ENCODE measurements at regions not wholly inside any gene's neighbourhood (a gene's known extent, or its start where the extent isn't known, plus 50 kb on each side); places are given as distances from the start of the nearest gene placed in this dataset.

GRCh38 chr3:28738425-28738824, 389.8 kb upstream of the AZI2 start:
- DNase-seq (ENCODE audit: low read depth): no peak

- no peak for DNase-seq (ENCODE audit: low read depth)
Measured at GRCh38 chr3:28739647-28740046, 391.0 kb upstream of the AZI2 start.

- DNase-seq (ENCODE audit: low read depth): no peak
Measured at GRCh38 chr3:28743271-28743670, 394.6 kb upstream of the AZI2 start.

- DNase-seq (ENCODE audit: low read depth): no peak
Measured at GRCh38 chr3:28743831-28744230, 395.2 kb upstream of the AZI2 start.

GRCh38 chr3:28745436-28745835, 396.8 kb upstream of the AZI2 start:
- no peak for DNase-seq (ENCODE audit: low read depth)

- DNase-seq (ENCODE audit: low read depth): no peak
Measured at GRCh38 chr3:28745916-28746617, 397.4 kb upstream of the AZI2 start.

- DNase-seq (ENCODE audit: low read depth): no peak
Measured at GRCh38 chr3:28746990-28747389, 398.4 kb upstream of the AZI2 start.

- DNase-seq (ENCODE audit: low read depth): no peak
Measured at GRCh38 chr3:28751864-28752263, 403.2 kb upstream of the AZI2 start.

- no peak for DNase-seq (ENCODE audit: low read depth)
Measured at GRCh38 chr3:28752290-28752689, 403.7 kb upstream of the AZI2 start.

- no peak for DNase-seq (ENCODE audit: low read depth)
Measured at GRCh38 chr3:28756056-28756455, 407.4 kb upstream of the AZI2 start.

- no peak for DNase-seq (ENCODE audit: low read depth)
Measured at GRCh38 chr3:28758115-28758514, 409.5 kb upstream of the AZI2 start.

GRCh38 chr3:28761375-28761774, 412.8 kb upstream of the AZI2 start:
- no peak for DNase-seq (ENCODE audit: low read depth)

GRCh38 chr3:28765194-28765593, 416.6 kb upstream of the AZI2 start:
- DNase-seq (ENCODE audit: low read depth): no peak

- DNase-seq (ENCODE audit: low read depth): no peak
Measured at GRCh38 chr3:28768439-28768838, 419.8 kb upstream of the AZI2 start.

GRCh38 chr3:28777806-28778475, 429.3 kb upstream of the AZI2 start:
- no peak for DNase-seq (ENCODE audit: low read depth)

GRCh38 chr3:28780480-28780879, 431.9 kb upstream of the AZI2 start:
- no peak for DNase-seq (ENCODE audit: low read depth)

GRCh38 chr3:28781053-28781452, 432.4 kb upstream of the AZI2 start:
- no peak for DNase-seq (ENCODE audit: low read depth)

- DNase-seq (ENCODE audit: low read depth): no peak
Measured at GRCh38 chr3:28786446-28786845, 437.8 kb upstream of the AZI2 start.

GRCh38 chr3:28788571-28788970, 439.9 kb upstream of the AZI2 start:
- no peak for DNase-seq (ENCODE audit: low read depth)

- no peak for DNase-seq (ENCODE audit: low read depth)
Measured at GRCh38 chr3:28791713-28792255, 443.2 kb upstream of the AZI2 start.

- no peak for DNase-seq (ENCODE audit: low read depth)
Measured at GRCh38 chr3:28792604-28793003, 444.0 kb upstream of the AZI2 start.

GRCh38 chr3:28799084-28799483, 450.5 kb upstream of the AZI2 start:
- no peak for DNase-seq (ENCODE audit: low read depth)

GRCh38 chr3:28800203-28800602, 451.6 kb upstream of the AZI2 start:
- DNase-seq (ENCODE audit: low read depth): no peak

- DNase-seq (ENCODE audit: low read depth): no peak
Measured at GRCh38 chr3:28808068-28808467, 459.4 kb upstream of the AZI2 start.
